Stimulated activated CD4-positive, alpha-beta T cell treated with anti-CD3 and anti-CD28 coated beads, Interleukin-1b, Interleukin-23, amount 100 ng/mL, for 24 hours (primary cell): ENCODE measurements at regions not wholly inside any gene's neighbourhood (a gene's known extent, or its start where the extent isn't known, plus 50 kb on each side); places are given as distances from the start of the nearest gene placed in this dataset.

ENCODE experiments used
- DNase-seq, 4 experiments: peaks; one replicate each; pipeline ENCODE4 v3.0.0-alpha.2; 2020; ENCODE audit warnings: low read depth in 4 of 4, low spot score in 1 of 4

DNA sequence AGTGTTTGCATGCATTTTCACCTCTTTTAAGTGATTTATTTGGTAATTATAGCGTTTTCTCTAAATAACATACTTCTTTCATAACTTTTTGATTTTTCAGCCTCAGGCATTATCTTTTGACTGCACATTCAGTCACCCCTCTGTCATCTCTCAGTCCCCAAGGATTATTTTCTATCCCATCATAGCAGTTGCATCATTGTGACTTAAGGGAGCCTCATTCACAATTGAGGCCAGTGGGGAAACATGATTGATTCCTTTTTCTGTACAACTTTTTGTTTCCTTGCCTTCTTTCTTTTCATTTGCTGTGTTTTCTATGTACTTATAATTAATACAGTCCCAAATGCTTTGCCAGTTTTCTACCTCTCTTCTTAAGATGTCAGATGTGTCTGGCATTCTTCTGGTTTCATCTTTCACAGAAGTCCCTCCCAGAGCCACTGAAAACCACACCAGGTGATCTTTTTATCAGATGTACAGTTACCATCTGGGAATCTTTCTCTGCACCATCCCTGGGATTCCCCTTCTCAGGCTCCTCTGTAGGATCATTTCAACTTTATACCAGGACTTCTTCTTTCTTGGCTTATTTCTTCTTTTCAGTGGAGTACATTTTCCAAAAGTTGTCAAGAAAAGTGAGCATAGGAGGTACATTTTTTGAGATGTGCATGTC lies 151.4 kb downstream of the RAP2B start:
- DNase-seq = no peak

DNA sequence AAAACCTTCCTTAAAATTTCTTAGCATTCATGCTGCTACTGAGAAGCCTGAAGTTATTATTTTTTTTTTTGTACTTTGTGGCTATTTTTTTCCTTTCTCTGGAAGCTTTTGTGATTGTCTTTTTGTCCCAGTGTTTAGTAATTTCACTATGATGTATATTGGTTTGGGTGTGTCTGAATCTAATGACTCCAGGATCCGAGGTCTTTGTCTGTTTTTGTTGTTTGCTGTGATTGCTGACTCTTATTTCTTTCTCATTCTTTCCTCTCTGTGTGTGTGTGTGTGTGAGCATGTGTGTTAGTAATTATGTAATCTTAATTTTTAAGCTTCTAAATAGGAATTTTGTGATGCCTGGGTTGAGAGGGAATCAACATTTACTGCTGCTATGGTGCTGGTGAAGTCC lies 152.0 kb downstream of the RAP2B start:
- no peak for DNase-seq

DNA sequence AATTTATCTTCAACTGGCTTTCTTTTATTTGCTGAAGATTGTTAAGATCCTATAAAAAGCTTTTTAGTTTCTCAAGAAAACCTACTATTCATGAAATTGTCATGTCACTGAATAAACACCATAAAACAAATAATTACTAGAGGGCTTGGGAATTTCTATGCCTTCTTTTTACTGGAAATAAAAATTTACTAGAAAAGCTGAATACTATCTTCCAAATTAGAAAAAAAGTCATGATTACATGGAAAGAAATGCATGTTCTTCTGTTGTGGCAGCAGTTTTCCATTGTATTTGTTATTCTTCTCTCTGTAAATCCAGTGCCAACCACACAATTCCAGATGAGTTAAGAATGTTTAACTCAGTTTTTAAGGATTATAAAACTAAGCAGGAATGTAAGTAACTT lies 153.8 kb downstream of the RAP2B start:
- no peak for DNase-seq

DNA sequence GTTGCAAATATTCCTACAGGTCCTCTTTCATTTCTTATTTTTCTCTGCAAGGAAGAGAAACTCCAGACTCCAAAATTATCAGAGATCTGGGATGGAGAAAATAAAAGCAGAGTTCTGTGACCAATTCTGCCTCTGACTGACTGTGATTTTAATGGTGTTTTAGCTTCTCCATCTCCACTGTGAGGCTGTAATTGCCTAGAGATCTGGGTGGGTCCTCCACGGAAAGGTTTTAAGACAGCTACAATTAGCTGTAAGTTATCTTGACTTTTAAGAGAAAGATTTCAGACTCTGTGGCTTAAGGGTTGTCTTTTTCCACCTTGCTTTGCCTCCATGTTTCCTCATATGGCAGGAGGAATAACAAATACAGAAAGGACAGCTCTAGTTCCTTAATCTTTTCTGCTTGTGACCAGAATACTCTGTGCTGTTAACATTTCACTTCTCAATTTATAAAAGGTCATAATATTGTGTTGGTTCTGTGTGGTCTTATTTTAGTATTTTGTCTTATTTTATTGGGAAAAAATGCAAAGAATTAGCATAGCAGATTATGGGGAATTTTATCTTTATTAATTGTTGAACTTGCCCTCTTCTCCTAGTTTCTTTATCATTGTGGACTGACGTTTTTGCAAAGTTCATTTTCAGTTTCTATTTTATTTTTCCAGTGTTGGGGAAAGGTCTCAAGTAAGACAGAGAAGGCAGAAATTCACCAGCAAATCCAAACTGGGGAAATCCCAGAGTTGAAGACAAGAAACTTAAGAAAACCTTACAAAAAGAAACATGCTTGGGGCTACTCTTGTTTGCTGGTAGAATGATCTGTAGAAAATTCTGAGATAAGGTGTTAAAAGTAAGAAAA lies 157.9 kb downstream of the RAP2B start:
- no peak for DNase-seq

DNA sequence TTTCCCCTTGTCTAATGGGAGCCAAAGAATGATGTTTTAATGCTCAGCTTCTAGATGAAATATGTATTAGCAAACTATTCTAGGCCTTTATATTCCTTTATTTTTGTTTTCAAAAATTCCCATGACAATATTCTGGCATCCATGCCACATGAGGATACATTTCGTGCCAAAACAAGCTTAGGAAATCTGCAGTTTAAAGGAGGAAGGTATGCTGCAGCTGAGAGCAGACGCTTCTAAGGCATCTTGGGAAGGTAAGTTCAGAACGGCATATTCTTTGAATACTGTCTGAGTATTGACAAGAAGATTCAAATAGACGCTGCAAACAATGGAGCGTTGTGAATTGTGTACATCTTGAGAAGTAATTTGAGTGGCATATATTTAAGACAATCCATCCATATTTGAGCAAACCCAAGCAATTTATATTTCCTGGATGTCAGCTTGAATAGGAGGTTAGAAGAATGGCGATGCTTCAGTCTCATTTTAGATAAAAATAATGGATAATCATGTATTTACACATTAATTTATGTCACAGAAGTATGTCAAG lies 158.6 kb downstream of the RAP2B start:
- no peak for DNase-seq

DNA sequence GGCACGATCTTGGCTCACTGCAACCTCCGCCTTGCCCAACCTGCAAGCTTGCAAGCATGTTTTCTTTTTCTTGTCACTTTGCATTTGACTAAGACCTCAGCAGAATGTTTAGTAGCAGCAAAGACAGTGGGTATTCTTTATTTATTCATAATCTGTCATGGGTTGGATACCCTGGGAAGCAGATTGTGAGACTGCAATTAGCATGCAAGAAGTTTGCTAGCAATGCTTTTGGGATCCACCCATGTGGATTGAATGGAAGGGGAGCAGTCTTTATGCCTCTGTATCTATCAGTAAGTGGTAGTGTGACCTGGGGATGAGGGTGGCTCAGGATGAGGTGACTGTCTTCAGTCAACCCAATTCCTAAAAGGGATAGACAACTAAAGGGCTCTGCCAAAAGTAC lies 166.7 kb downstream of the RAP2B start:
- no peak for DNase-seq

DNA sequence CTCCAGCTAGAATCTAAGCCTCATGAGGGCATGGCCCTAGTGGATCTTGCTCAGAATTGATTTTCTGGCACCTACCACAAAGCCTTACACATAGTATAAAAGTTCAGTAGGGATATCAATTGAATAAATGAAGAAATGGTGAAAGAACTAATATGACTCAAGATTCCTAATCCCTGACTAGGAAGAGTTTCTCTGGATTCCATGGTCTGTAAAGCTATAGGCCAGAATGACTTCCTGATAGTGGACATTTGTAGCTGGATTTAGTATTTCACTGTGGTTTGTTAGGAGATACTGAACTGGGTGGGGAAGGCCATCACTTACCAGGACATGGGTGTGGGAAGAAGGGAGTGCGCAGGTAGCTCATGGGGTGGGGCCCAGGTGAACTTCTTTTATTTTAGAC lies 168.9 kb downstream of the RAP2B start:
- DNase-seq = no peak

DNA sequence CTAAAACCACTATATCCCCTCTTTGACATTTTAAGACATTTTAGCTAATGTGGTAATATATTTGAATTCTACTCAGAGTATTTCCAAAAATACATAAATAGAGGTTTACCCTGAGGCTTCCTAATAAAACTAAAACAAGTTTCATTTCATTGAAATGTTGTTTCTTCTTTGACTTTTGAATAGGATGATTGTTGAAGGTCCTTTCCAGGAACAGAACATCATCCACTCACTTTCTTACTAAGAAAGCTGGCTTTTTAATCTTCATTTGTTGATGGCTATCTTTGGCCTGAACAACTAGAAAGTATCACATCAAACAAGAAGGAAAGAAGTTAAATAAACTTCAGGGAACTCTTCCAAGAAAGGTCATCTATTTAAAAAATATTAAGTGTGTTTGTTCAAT lies 169.7 kb downstream of the RAP2B start:
- no peak for DNase-seq

DNA sequence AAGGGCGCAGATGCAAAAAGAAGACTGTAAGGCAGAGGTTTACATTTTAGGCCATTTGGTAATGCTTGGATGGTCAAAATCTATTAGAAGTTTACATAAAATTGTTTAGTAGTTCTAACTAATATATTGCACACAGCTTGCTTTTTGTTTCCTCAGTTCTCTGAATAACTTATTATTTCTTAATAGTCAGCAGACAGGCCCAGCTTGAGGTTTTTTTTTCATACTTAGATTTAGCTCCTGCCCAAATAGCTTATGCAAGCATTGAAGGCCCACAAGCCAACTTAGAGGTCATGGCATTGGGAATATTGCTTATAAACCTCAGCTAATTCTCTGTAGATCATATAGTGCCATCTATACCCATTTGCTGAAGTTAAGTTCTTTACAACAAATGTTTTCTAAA lies 172.5 kb downstream of the RAP2B start:
- DNase-seq = no peak

DNA sequence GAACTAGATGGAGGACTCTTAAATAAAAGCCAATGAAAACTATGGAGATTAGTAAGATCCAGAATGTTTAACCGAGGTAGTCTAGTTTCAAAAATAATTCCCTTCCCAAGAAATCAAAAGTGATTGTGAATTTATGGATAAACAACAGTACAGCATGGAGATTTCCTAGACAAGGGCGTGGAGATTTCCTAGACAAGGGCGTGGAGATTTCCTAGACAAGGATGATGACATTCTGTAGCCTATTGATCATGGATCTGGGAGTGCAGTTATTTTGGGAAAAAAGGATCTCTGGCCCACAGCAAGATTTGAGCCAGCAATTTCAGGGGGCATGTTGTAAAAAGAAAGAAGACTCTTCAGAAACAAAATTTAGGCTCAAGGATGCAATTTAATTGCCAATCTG lies 175.3 kb downstream of the RAP2B start:
- no peak for DNase-seq

DNA sequence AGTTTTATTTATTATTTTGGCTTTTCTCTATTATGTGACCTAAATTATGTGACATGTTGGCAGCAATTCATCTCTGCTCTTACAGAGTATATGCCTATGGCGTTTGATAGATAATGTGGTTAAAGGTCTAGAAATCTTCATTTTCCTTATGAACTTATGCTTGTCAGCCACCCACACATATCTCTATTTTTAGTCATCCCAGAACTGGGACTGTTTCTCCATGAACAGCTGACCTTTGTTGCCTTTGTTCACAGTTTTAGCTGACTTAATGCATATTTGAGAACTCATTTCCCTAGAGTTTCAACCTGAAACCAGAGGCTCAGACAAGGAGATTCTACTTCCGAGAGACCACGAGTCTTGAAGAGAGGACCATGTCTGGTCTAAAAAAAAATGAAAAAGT lies 176.5 kb downstream of the RAP2B start:
- DNase-seq = no peak

DNA sequence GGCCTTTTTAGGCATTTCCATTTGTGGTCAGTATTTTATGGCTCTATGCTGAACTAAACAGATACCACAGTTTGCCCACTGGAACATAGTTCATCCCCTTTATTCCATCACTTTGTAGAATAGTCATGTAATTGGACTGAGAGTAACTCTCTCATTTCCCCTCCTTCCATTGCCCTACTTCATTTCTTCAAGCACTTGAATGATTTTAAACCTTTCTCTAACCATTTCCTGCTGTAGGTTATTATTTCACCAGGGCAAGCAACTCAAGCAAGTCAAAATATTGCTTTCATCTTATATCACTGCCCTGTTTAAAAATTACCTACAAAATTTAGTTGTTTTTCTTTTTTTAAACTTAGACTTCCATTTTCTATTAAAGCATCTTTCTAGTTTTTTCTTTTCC lies 177.0 kb downstream of the RAP2B start:
- DNase-seq = no peak

DNA sequence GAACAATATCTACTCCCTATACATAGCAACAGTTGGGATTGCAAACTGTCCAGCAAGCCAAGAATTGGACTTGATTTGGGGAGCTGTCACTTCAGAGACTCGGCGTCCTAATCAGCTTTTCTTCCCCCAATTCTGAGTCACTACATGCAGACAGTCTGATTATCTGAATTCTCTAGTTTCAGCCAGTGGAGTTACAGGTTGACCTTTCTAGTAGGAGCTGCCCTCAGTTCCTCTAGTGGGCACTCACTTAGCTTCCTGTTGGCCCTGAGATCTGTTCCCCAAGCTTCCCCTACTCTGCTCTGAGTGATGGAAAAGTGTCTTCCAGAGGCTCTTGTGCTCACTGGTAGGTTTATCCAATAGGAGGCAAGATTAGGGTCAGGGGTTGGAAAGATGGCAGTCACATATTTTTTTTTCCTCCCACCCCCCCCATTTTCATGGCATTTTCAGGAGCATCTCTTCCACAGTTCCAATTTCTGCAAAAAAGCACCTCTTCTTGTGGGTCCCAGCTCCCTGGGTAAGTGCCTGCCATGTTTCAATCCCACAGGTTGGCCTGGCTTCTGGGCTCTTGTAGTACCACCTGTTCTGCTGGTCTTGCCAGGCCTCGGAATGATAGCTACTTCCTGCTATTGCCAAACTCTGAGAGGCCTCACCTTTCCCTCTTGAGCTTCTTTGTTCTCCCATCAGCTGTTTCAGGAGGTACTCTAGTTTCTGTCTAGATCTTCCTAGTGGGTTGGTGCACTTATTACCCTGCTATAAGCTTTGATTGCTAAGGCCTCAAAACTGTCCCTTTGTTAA lies 182.2 kb downstream of the RAP2B start:
- DNase-seq = no peak

DNA sequence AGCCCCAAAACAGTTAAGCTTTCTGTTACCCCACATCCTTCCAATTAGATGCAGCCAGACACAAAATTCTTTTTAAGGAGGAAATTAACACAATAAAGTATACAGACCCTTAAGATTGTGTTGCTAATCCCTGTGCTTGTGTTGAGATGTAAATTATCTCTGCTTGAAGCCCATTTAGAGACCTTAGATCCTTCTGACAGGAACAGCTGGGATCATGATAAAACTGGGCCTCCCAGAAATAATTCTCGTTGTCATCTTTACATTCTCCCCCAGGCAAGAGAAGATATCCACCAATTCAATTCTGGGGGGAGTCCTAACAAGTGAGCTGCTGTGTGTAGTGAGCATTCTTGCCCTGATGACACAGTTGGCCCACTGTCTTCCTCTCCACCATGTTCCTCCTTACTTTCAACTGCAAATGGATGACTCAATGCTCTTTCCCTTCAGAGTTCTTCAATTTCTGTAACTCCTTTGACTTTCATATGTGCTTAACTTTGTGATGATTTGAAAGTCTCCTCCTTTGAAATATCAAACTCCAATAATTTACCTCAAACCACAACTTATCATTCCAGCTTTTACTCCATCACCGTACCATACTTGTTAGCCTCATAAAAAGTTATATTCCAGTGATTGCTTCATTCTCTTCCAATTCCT lies 186.6 kb downstream of the RAP2B start:
- no peak for DNase-seq

DNA sequence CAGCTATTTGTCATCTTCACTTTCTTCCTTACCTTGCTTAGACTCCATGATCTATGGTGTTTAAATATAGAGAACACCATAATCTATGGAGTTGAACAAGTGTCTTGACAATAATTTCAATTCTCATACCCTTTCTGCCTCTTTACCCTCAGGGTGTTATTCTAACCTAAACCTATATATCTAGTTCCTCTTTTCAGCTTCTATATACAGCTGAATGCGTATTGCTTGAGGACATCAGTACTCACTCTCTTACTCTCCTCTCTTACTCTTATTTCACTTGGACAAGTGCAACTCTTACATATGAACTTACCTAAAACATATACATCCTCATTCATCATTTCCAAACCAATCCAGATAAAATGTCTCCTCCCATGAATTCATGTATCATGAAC lies 187.1 kb downstream of the RAP2B start:
- DNase-seq = no peak

DNA sequence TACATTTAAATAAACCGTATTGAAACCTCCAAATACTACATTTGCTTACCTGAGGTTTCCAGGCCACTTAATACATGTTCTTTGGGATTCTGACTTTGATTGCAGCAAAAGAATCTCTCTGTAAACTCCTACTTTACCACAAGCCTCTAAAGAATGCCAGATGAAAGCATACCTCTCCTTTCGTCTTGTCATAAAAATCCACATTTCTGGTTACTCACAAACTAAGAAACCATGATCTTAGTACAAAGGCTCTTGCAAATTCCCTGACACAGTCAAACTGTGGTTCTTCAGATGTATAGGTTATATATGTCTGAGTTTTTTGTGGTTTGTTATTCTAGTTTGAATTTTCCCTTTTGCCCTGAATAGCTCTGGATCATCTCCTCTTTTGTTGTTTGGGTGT lies 188.4 kb downstream of the RAP2B start:
- no peak for DNase-seq

DNA sequence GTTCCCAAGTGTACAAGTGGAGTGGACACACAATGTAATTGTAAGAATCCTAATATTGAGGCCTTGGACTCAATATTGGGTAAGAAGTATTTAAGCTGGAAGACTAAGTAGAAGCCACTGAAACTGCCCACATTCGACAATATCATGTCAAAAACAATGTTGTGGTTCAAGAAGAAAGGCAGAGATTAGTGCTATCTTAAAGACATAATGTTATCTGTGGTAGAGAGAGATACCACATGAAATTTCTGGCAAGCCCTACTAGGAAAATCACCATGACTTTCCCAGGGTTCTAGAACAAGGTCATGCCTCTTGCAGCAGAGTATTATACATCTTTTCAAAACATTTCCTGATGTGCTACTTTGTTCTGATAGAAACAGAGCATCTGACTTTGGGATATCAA lies 192.6 kb downstream of the RAP2B start:
- no peak for DNase-seq

DNA sequence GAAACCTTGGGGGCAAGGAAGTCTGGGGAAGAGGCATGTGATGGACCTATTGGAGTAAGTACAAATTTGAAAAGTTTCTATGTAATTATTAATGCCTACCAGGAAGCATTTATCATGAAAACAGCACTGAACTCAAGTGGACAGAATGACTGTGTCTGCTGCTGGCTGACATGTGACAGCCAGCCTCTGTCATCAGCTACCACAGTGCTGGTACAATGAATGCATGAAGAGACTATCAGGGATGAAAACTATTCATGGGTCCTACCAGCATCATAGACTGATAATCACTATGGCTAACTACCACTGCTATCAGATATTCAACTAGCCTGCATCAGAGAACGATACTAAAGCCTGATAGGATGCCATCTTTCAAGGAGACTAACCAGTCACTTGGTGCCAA lies 193.5 kb downstream of the RAP2B start:
- no peak for DNase-seq

DNA sequence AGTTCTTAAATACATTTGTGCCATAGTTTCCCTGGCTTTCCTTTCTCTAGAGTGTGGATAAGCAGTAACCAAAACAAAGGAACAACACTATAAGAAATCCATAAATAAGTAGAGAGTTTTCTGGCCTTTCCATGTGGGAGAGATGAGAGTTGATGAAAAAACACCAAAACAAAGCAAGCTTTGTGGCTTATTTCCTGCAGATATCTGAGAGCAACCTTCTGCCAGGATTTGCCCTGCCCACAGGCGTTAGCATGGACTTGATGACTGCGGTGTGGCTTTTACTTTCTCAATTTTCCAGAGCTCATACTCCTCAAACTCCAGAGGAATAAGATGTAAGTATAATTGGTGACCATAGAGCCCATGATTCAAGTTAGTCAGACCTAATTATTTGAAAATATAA lies 194.9 kb downstream of the RAP2B start:
- DNase-seq = no peak

DNA sequence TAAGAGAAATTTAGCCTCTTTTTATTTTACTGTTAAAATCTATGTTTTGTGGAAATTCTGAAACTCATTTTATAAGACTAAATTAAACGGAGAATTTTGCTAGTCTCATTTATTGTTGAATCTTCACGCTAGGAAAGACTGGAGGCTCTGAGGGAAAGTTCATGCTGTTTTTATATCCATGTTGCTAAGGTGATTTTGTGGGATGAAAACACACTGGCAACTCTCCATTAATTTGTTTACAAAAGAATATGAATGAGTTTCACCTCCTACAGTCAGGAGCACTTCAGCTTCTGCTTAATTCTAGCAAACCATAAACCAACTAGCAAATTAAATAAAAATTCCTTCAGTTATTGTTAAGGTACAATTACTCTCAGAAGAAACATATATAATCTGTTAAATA lies 195.4 kb downstream of the RAP2B start:
- DNase-seq = no peak
